OCI-LY1 (cell line): ENCODE measurements at regions not wholly inside any gene's neighbourhood (a gene's known extent, or its start where the extent isn't known, plus 50 kb on each side); places are given as distances from the start of the nearest gene placed in this dataset.
A peak's percentile ranks its signal among the peaks of the same experiment; 100 is the strongest.

Source experiments
- H2AFZ ChIP-seq: fragments of 200-600 bp; sonication (generic), shearing (Covaris generic); 2 replicates; pipeline ENCODE4 v1.6.0; 2014; ENCODE audit warnings: antibody characterized with exemption, mild to moderate bottlenecking, low read length
- H3F3A ChIP-seq: fragments of 200-600 bp; sonication (generic), shearing (Covaris generic); 2 replicates; pipeline ENCODE4 v1.6.0; 2014; ENCODE audit warnings: mild to moderate bottlenecking, antibody characterized with exemption, low read length, moderate library complexity; ENCODE audit not compliant: insufficient read depth
- H3K27ac ChIP-seq: fragments of 200-600 bp; sonication (generic); 2 replicates; pipeline ENCODE4 v1.5.1; 2014; ENCODE audit warnings: low read length, mixed run types, mild to moderate bottlenecking, low read depth; ENCODE audit not compliant: poor library complexity, severe bottlenecking
- H3K27me3 ChIP-seq: fragments of 200-600 bp; sonication (generic); 2 replicates; pipeline ENCODE4 v1.6.0; 2014; ENCODE audit warnings: antibody characterized with exemption, mild to moderate bottlenecking, low read length, moderate library complexity; ENCODE audit not compliant: insufficient read depth
- H3K36me3 ChIP-seq: fragments of 200-600 bp; sonication (generic); 2 replicates; pipeline ENCODE4 v1.6.1; 2014; ENCODE audit warnings: mild to moderate bottlenecking, antibody characterized with exemption, low read length, moderate library complexity, mixed read lengths; ENCODE audit not compliant: insufficient read depth
- H3K4me1 ChIP-seq: fragments of 200-600 bp; sonication (generic); 2 replicates; pipeline ENCODE4 v1.5.1; 2014; ENCODE audit warnings: mild to moderate bottlenecking, low read length, moderate library complexity; ENCODE audit not compliant: insufficient read depth, severe bottlenecking
- H3K4me2 ChIP-seq: fragments of 200-600 bp; sonication (generic), shearing (Covaris generic); 2 replicates; pipeline ENCODE4 v1.6.1; 2014; ENCODE audit warnings: low read length
- H3K4me3 ChIP-seq: fragments of 200-600 bp; sonication (generic); 2 replicates; pipeline ENCODE4 v1.5.1; 2014; ENCODE audit warnings: low read length, low read depth, mild to moderate bottlenecking, mixed read lengths; ENCODE audit not compliant: poor library complexity, severe bottlenecking
- H3K79me2 ChIP-seq: fragments of 200-600 bp; shearing (Covaris generic); 2 replicates; pipeline ENCODE4 v1.6.1; 2016; ENCODE audit warnings: mixed run types, low read length, mixed read lengths; ENCODE audit not compliant: insufficient read depth
- H3K9ac ChIP-seq: fragments of 200-600 bp; sonication (generic), shearing (Covaris generic); 2 replicates; pipeline ENCODE4 v1.6.1; 2014; ENCODE audit warnings: mild to moderate bottlenecking, low read length, mixed read lengths
- H3K9me2 ChIP-seq: fragments of 200-600 bp; sonication (generic), shearing (Covaris generic); 2 replicates; pipeline ENCODE4 v1.6.1; 2014; ENCODE audit warnings: low read depth, mild to moderate bottlenecking, low read length, mixed read lengths
- H3K9me3 ChIP-seq: fragments of 200-600 bp; shearing (Covaris generic); 2 replicates; pipeline ENCODE4 v1.6.1; 2014; ENCODE audit warnings: low read length, mixed read lengths
- H4K20me1 ChIP-seq: fragments of 200-600 bp; sonication (generic), shearing (Covaris generic); 2 replicates; pipeline ENCODE4 v1.6.0; 2016; ENCODE audit warnings: mild to moderate bottlenecking, low read length; ENCODE audit not compliant: insufficient read depth
- CTCF ChIP-seq: fragments of 200-600 bp; sonication (generic), shearing (Covaris generic); IDR thresholded peaks from 2 replicates; pipeline ENCODE4 v1.5.1; 2017; ENCODE audit warnings: mild to moderate bottlenecking, antibody characterized with exemption, low read length, moderate library complexity, mixed read lengths
- EZH2 ChIP-seq: fragments of 200-600 bp; sonication (generic), shearing (Covaris generic); IDR thresholded peaks from 2 replicates; pipeline ENCODE4 v1.8.0; 2017; ENCODE audit warnings: borderline replicate concordance, mixed run types, mild to moderate bottlenecking, antibody characterized with exemption, low read length, moderate library complexity, mixed read lengths

- no peaks in the 10 kb centered on the region for H3K36me3 ChIP-seq
- H3K4me1 ChIP-seq = no peaks in the 10 kb centered on the region
- no peak overlapping the region for H3K4me2 ChIP-seq
- no peak for TF ChIP-seq EZH2
- TF ChIP-seq CTCF = no peak
- no peaks in the 10 kb centered on the region for H3K79me2 ChIP-seq
- H3K9me2 ChIP-seq = no peaks in the 10 kb centered on the region
- H3K9ac ChIP-seq = no peak overlapping the region
- no peaks in the 10 kb centered on the region for H3F3A ChIP-seq
- no peaks in the 10 kb centered on the region for H3K27me3 ChIP-seq
- H2AFZ ChIP-seq = no peak overlapping the region
- no peak overlapping the region for H3K27ac ChIP-seq
- no peaks in the 10 kb centered on the region for H3K9me3 ChIP-seq
- no peak overlapping the region for H3K4me3 ChIP-seq
- H4K20me1 ChIP-seq = no peaks in the 10 kb centered on the region
These were observed 180.5 kb upstream of the ARX start for GRCh38 chrX:25196221-25196620.

GRCh38 chrX:25191403-25191802, 175.6 kb upstream of the ARX start:
- H4K20me1 ChIP-seq = no peaks in the 10 kb centered on the region
- no peaks in the 10 kb centered on the region for H3K36me3 ChIP-seq
- H3K9me3 ChIP-seq = no peaks in the 10 kb centered on the region
- no peak overlapping the region for H2AFZ ChIP-seq
- no peak overlapping the region for H3K4me2 ChIP-seq
- H3K4me1 ChIP-seq = no peaks in the 10 kb centered on the region
- H3K27me3 ChIP-seq = no peaks in the 10 kb centered on the region
- no peak overlapping the region for H3K9ac ChIP-seq
- H3K79me2 ChIP-seq = no peaks in the 10 kb centered on the region
- H3K9me2 ChIP-seq = no peaks in the 10 kb centered on the region
- no peaks in the 10 kb centered on the region for H3F3A ChIP-seq
- H3K27ac ChIP-seq = no peak overlapping the region
- H3K4me3 ChIP-seq = no peak overlapping the region
- TF ChIP-seq EZH2 = no peak
- peak; percentile 17; the same call in 1 of the 2 replicates for TF ChIP-seq CTCF

- Histone ChIP-seq H4K20me1 (no peaks in the 10 kb centered on the region), H3K79me2 (no peaks in the 10 kb centered on the region), H3K27ac (no peak overlapping the region), H3K4me2 (no peak overlapping the region), H3K9me3 (no peaks in the 10 kb centered on the region), H3K9me2 (no peaks in the 10 kb centered on the region), H2AFZ (no peak overlapping the region), H3K27me3 (no peaks in the 10 kb centered on the region), H3K4me1 (no peaks in the 10 kb centered on the region), H3K9ac (no peak overlapping the region), H3F3A (no peaks in the 10 kb centered on the region), H3K36me3 (no peaks in the 10 kb centered on the region), H3K4me3 (no peak overlapping the region)
- TF ChIP-seq EZH2 (no peak), CTCF (no peak)
These were observed 166.0 kb upstream of the ARX start for GRCh38 chrX:25181775-25182174.
